WTC11 (cell line): ENCODE measurements at regions not wholly inside any gene's neighbourhood (a gene's known extent, or its start where the extent isn't known, plus 50 kb on each side); places are given as distances from the start of the nearest gene placed in this dataset.

Source experiments
- ATAC-seq: fragments of 200-7000 bp; cut with Tn5 transposase; 2 replicates; pipeline ENCODE4 v1.10.0; 2021; ENCODE audit warnings: mild to moderate bottlenecking, moderate library complexity
- CTCF ChIA-PET: fragments of 300-600 bp; sonication (Branson Sonifier 250); formaldehyde crosslinking; loops from one replicate; lab custom pipeline; 2021; ENCODE audit warnings: antibody characterized with exemption; lab: Charles Lee
- POLR2A ChIA-PET: fragments of 350-600 bp; sonication (Branson Sonifier 250); formaldehyde crosslinking; loops from one replicate; lab custom pipeline; 2021; ENCODE audit warnings: antibody characterized with exemption; lab: Charles Lee
- DNase-seq: peaks from one replicate; pipeline ENCODE4 v3.0.0; 2021; ENCODE audit warnings: low spot score
- H3K27ac Mint-ChIP-seq: 2 replicates; pipeline ENCODE4 v1.8.0; 2021; ENCODE audit warnings: mixed read lengths
- H3K27me3 Mint-ChIP-seq: 2 replicates; pipeline ENCODE4 v1.8.0; 2021; ENCODE audit warnings: low read depth, mild to moderate bottlenecking, moderate library complexity, mixed read lengths
- H3K36me3 Mint-ChIP-seq: 2 replicates; pipeline ENCODE4 v1.8.0; 2021; ENCODE audit warnings: mixed read lengths
- H3K4me1 Mint-ChIP-seq: 2 replicates; pipeline ENCODE4 v1.8.0; 2022; ENCODE audit warnings: mixed read lengths
- H3K4me3 Mint-ChIP-seq: 2 replicates; pipeline ENCODE4 v1.8.0; 2021; ENCODE audit warnings: mild to moderate bottlenecking, moderate library complexity, mixed read lengths
- H3K9me3 Mint-ChIP-seq: 2 replicates; pipeline ENCODE4 v1.8.0; 2021; ENCODE audit warnings: mixed read lengths
- ARID4B ChIP-seq: sonication (generic); formaldehyde crosslinking; IDR thresholded peaks from 2 replicates; pipeline ENCODE4 v1.8.0; 2023; ENCODE audit warnings: missing genetic modification reagents, mild to moderate bottlenecking, borderline replicate concordance
- CBFB ChIP-seq: sonication (generic); formaldehyde crosslinking; IDR thresholded peaks from 2 replicates; pipeline ENCODE4 v1.8.1; 2022; ENCODE audit warnings: mild to moderate bottlenecking, low read depth, missing genetic modification reagents
- E2F1 ChIP-seq: sonication (generic); formaldehyde crosslinking; IDR thresholded peaks from 2 replicates; pipeline ENCODE4 v1.8.0; 2022; ENCODE audit warnings: mild to moderate bottlenecking, missing genetic modification reagents
- E2F4 ChIP-seq: sonication (generic); formaldehyde crosslinking; IDR thresholded peaks from 2 replicates; pipeline ENCODE4 v1.8.1; 2022; ENCODE audit warnings: low read depth, mild to moderate bottlenecking, moderate library complexity, missing genetic modification reagents, borderline replicate concordance
- GABPB1 ChIP-seq: sonication (generic); formaldehyde crosslinking; IDR thresholded peaks from 2 replicates; pipeline ENCODE4 v1.8.1; 2023; ENCODE audit warnings: mild to moderate bottlenecking, missing genetic modification reagents
- HMGXB4 ChIP-seq: sonication (generic); formaldehyde crosslinking; IDR thresholded peaks from 2 replicates; pipeline ENCODE4 v1.8.1; 2023; ENCODE audit warnings: mild to moderate bottlenecking, moderate library complexity, missing genetic modification reagents
- IRF1 ChIP-seq: sonication (generic); formaldehyde crosslinking; IDR thresholded peaks from 2 replicates; pipeline ENCODE4 v1.8.0; 2023; ENCODE audit warnings: missing genetic modification reagents
- JAZF1 ChIP-seq: fragments of 250-450 bp; sonication (Bioruptor Pico); IDR thresholded peaks from 2 replicates; pipeline ENCODE4 v1.9.0; 2021; ENCODE audit warnings: moderate library complexity, mild to moderate bottlenecking, inconsistent platforms
- MLX ChIP-seq: sonication (generic); formaldehyde crosslinking; IDR thresholded peaks from 2 replicates; pipeline ENCODE4 v1.8.1; 2023; ENCODE audit warnings: mild to moderate bottlenecking, missing genetic modification reagents, moderate library complexity
- MXD4 ChIP-seq: fragments of 250-450 bp; sonication (Bioruptor Pico); IDR thresholded peaks from 2 replicates; pipeline ENCODE4 v1.8.0; 2021; ENCODE audit warnings: mild to moderate bottlenecking, moderate library complexity, borderline replicate concordance
- NFYB ChIP-seq: sonication (generic); formaldehyde crosslinking; conservative IDR thresholded peaks from 2 replicates; pipeline ENCODE4 v1.8.0; 2022; ENCODE audit warnings: low read depth, missing genetic modification reagents
- NR3C1 ChIP-seq: sonication (generic); formaldehyde crosslinking; conservative IDR thresholded peaks from 2 replicates; pipeline ENCODE4 v1.8.1; 2023; ENCODE audit warnings: low read depth, mild to moderate bottlenecking, missing genetic modification reagents
- RELA ChIP-seq: sonication (generic); formaldehyde crosslinking; IDR thresholded peaks from 2 replicates; pipeline ENCODE4 v1.8.1; 2022; ENCODE audit warnings: missing genetic modification reagents, mild to moderate bottlenecking, borderline replicate concordance
- RORB ChIP-seq: fragments of 250-450 bp; sonication (Bioruptor Pico); IDR thresholded peaks from 2 replicates; pipeline ENCODE4 v1.9.0; 2021; ENCODE audit warnings: mild to moderate bottlenecking
- SMAD4 ChIP-seq: sonication (generic); formaldehyde crosslinking; IDR thresholded peaks from 2 replicates; pipeline ENCODE4 v1.8.0; 2022; ENCODE audit warnings: mild to moderate bottlenecking, missing genetic modification reagents
- SOX15 ChIP-seq: fragments of 250-450 bp; sonication (Bioruptor Pico); IDR thresholded peaks from 2 replicates; pipeline ENCODE4 v1.9.0; 2021; ENCODE audit warnings: mild to moderate bottlenecking
- ZNF121 ChIP-seq: sonication (generic); formaldehyde crosslinking; IDR thresholded peaks from 2 replicates; pipeline ENCODE4 v1.8.0; 2023; ENCODE audit warnings: missing genetic modification reagents
- ZNF317 ChIP-seq: sonication (generic); formaldehyde crosslinking; IDR thresholded peaks from 2 replicates; pipeline ENCODE4 v1.8.1; 2023; ENCODE audit warnings: low read depth, mild to moderate bottlenecking, moderate library complexity, missing genetic modification reagents, borderline replicate concordance
- ZNF671 ChIP-seq: fragments of 250-450 bp; sonication (Bioruptor Pico); IDR thresholded peaks from 2 replicates; pipeline ENCODE4 v1.8.0; 2021; ENCODE audit warnings: mild to moderate bottlenecking

GRCh38 chr3:181887685-181888084 is 176.0 kb downstream of the SOX2 start (continued):
- no peak for TF ChIP-seq E2F1
- TF ChIP-seq HMGXB4: no peak
- TF ChIP-seq, all 79 proteins: peak for 0

GRCh38 chr3:181888234-181888633 is 176.5 kb downstream of the SOX2 start:
- ChIA-PET POLR2A (interaction anchor here (0.6 kb wide), 1 partner anchor 97 kb away, joined by 3 read pairs; no protein-coding TSS in a partner anchor), CTCF (interaction anchor here (0.5 to 0.6 kb wide), 2 partner anchors 62 to 707 kb away, joined by 3 to 5 read pairs; no protein-coding TSS in a partner anchor)
- Mint-ChIP-seq H3K36me3 (no peaks in the 10 kb centered on the region), H3K27ac (no peak overlapping the region), H3K4me1 (peaks cover 41% of the 10 kb centered on the region), H3K4me3 (no peak overlapping the region), H3K9me3 (no peaks in the 10 kb centered on the region), H3K27me3 (no peaks in the 10 kb centered on the region)
- ATAC-seq (no peak), DNase-seq (no peak)
- no peak for TF ChIP-seq RELA
- no peak for TF ChIP-seq MXD4
- no peak for TF ChIP-seq IRF1 (CRISPR knock-in tag)
- no peak for TF ChIP-seq CBFB (CRISPR knock-in tag)
- no peak for TF ChIP-seq MLX (CRISPR knock-in tag)
- no peak for TF ChIP-seq NR3C1 (CRISPR knock-in tag)
- TF ChIP-seq ZNF671 (CRISPR knock-in tag): no peak
- no peak for TF ChIP-seq ZNF121
- TF ChIP-seq SOX15 (CRISPR knock-in tag): no peak
- no peak for TF ChIP-seq ZNF317 (CRISPR knock-in tag)
- no peak for TF ChIP-seq GABPB1 (CRISPR knock-in tag)
- TF ChIP-seq SMAD4 (CRISPR knock-in tag): no peak
- TF ChIP-seq NFYB (CRISPR knock-in tag): no peak
- TF ChIP-seq RORB (CRISPR knock-in tag): no peak
- no peak for TF ChIP-seq E2F4 (CRISPR knock-in tag)
- TF ChIP-seq JAZF1 (CRISPR knock-in tag): no peak
- TF ChIP-seq ARID4B (CRISPR knock-in tag): no peak
